Muscle layer of colon (tissue), 2 donors: ENCODE measurements at regions not wholly inside any gene's neighbourhood (a gene's known extent, or its start where the extent isn't known, plus 50 kb on each side); places are given as distances from the start of the nearest gene placed in this dataset.
A peak's percentile ranks its signal among the peaks of the same experiment; 100 is the strongest.

ENCODE experiments used
- H3K27ac ChIP-seq: one replicate; pipeline ENCODE4 v1.7.0; 2013; ENCODE audit warnings: low read depth, mild to moderate bottlenecking, low read length, moderate library complexity
- H3K27me3 ChIP-seq, 2 donors: one replicate each; pipeline ENCODE4 v1.7.0; 2013; ENCODE audit warnings: low read length in 2 of 2, mild to moderate bottlenecking in 2 of 2; ENCODE audit not compliant: insufficient read depth in 2 of 2, control insufficient read depth in 1 of 2
- H3K36me3 ChIP-seq: one replicate; pipeline ENCODE4 v1.7.0; 2013; ENCODE audit warnings: mild to moderate bottlenecking, low read length; ENCODE audit not compliant: insufficient read depth
- H3K4me1 ChIP-seq: one replicate; pipeline ENCODE4 v1.7.0; 2013; ENCODE audit warnings: mild to moderate bottlenecking, low read length; ENCODE audit not compliant: insufficient read depth
- H3K4me3 ChIP-seq, 2 donors: one replicate each; pipeline ENCODE4 v1.7.0; 2013; ENCODE audit warnings: low read length in 2 of 2, low read depth in 1 of 2, mild to moderate bottlenecking in 1 of 2, moderate library complexity in 1 of 2
- H3K9ac ChIP-seq: one replicate; pipeline ENCODE4 v1.7.0; 2013; ENCODE audit warnings: low read length
- H3K9me3 ChIP-seq: one replicate; pipeline ENCODE4 v1.7.0; 2013; ENCODE audit warnings: mild to moderate bottlenecking, low read length
- donor health status: abdominal sarcoma.
- donor health status: Adenocarcinoma of cecum.

DNA sequence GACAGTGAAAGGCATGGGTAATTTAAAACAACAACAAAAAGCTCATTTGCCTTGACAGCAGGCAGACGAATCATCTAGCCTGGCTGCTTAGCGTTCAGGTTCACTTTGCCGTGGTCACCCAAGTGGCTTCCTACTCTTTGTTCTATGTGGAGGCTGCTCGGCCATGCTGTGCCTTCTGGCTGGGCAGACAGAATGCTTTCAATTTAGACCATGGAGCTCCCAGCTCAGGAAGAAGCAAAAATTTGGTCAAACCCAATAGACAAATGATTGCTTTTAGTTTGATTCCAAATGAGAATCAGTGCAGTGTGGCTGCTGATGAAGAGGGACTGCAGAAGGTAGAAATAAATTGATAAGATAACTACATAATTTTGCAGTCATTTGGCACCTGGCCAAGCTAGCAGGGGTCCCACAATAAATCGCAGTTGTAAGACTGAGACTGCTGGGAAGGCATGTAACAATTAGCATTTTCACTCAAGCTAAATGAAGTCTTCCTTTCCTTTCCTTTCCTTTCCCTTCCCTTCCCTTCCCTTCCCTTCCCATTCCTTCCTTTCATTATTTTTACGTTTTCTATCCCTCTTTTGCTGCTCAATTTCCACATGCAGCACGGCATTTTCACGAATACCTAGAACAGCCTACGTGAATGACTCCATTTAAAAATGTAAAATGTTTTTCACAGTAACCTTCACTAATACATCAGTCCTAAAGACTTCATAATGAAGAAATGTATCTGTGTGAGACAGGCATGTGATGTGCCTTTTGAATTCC is 360.4 kb upstream of the TGFBR2 start:
- Histone ChIP-seq H3K27ac (no peak overlapping the region), H3K27me3 (no peaks in the 10 kb centered on the region), H3K9me3 (no peaks in the 10 kb centered on the region), H3K9ac (no peak overlapping the region), H3K4me3 (no peak overlapping the region), H3K36me3 (no peaks in the 10 kb centered on the region), H3K4me1 (no peaks in the 10 kb centered on the region)

DNA sequence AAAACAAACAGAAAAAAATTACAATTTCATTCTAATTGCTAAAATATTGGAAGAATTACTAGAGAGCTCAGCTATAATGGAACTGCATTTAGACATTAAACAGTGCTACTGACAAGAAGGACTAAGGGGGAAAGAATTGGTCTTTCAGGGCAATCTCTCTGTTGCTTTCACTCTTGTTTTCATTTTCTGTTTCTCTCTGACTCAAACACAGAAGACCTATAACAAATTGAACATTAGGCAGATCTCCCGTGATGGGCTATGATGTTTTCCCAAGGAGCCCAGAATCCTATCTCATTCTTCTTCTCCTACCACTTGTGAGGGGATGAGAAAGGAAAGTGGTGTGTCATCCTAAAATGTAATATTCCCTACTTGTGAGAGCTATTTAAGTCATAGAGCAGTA is 358.0 kb upstream of the TGFBR2 start:
- Histone ChIP-seq H3K36me3 (no peaks in the 10 kb centered on the region), H3K4me1 (no peaks in the 10 kb centered on the region), H3K9ac (no peak overlapping the region), H3K27me3 (no peaks in the 10 kb centered on the region), H3K9me3 (no peaks in the 10 kb centered on the region), H3K27ac (no peak overlapping the region), H3K4me3 (no peak overlapping the region)

DNA sequence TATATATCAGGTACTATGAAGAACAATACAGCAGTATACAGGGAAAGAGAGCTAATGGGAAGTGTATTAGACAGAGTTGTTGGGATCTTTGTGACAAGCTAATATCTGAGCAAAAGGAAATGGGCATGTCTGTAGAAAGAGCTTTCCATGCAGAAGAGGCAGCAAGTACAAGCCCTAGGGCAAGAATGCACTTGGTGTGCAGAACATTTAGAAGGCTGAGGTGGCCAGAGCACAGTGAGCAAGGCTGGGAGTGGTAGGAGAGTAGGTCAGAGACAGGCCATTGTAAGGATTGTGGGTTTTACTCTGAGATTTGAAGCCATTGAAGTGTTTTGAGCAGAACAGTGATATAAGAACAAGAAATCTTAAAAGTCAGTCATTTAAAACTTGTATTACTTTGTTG is 353.9 kb upstream of the TGFBR2 start:
- Histone ChIP-seq H3K4me1 (no peaks in the 10 kb centered on the region), H3K4me3 (no peak overlapping the region), H3K36me3 (no peaks in the 10 kb centered on the region), H3K9ac (no peak overlapping the region), H3K27ac (no peak overlapping the region), H3K9me3 (no peaks in the 10 kb centered on the region), H3K27me3 (no peaks in the 10 kb centered on the region)

DNA sequence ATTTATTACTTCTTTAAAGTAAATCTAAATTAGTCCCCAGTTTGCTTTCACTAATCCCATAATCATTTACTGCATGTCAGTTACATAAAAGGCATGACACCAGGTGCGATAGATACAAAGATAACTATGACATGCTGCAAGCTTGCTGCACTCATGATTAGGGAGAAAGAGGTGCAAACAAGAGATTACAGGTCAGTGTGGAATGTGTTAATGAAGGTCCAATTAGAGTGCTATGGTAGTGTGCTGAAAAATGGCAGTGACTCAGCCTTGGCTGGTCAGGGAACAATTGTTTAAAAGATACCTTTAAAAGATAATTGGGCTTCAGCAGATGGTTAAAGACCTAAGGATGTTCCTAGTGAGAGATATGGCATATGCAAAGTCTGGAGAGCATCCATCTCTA is 352.6 kb upstream of the TGFBR2 start:
- Histone ChIP-seq H3K27ac (no peak overlapping the region), H3K36me3 (no peaks in the 10 kb centered on the region), H3K4me1 (no peaks in the 10 kb centered on the region), H3K9ac (no peak overlapping the region), H3K9me3 (no peaks in the 10 kb centered on the region), H3K4me3 (no peak overlapping the region), H3K27me3 (no peaks in the 10 kb centered on the region)

DNA sequence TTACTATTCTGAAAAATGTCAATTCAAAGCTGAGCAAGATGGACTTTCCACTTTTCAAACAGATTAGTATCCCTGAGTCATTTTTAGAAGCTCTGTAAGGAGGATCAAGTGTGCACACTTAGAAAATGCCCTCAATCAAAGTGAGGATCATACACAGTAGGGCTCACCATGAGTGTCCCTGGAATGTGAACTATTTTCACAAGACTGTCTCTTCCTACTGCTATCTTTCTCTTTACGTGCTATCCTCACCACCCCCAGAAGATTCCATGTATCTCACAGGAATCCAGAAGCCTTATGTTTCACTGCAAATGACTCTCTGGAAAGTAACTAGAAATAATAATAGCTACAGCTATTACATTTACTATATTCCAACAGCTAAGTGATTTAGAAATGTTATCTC is 349.9 kb upstream of the TGFBR2 start:
- H3K27me3 ChIP-seq, result no peaks in the 10 kb centered on the region
- no peaks in the 10 kb centered on the region for H3K9me3 ChIP-seq
- H3K4me3 ChIP-seq, result no peak overlapping the region
- H3K36me3 ChIP-seq, result no peaks in the 10 kb centered on the region
- no peak overlapping the region for H3K27ac ChIP-seq
- H3K9ac ChIP-seq, result no peak overlapping the region
- peaks cover 3% of the 10 kb centered on the region for H3K4me1 ChIP-seq

DNA sequence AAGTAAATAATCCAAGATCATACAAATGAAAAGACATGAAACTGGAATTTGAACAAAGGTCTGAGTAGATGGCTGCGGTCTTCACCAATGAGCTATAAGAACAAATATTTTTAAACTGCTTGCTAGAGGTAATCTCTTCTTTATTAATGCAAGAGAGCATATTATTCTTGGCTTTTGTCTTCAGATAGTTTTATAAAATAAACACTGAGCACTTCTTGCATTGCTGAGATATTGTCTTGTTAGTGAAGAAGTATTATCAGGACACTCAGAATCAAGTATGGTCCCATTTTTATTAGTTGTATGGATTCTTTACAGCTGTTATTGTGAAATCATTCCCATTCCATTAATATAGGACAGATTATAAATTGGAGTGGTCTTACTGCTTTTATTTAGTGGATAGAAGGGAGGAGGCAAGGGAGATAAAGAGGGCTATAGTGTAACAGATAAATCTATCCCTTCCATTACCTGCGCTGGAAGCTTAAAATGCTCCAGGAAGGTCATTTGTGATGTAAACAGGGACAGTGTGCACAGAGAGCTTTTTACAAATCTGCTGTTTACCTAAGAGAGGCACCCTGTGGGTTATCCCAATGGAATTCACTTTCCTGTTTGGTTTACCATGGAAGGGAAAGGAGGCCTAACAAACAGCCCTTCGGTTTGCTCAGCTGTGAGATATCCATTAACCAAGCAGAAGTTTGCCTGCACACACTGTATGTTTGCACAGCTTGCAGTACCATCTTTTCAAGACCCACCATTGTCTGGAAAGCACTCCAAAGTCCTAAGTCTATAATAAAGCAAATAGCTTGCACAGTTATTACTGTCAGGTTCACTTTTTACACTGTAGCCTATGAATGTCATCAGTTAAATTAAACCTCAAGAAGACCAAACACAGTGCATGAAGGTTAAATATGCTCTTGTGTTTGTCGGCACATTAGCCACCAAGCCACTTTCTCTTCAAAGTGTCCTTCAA is 347.7 kb upstream of the TGFBR2 start:
- Histone ChIP-seq H3K36me3 (no peaks in the 10 kb centered on the region), H3K27ac (no peak overlapping the region), H3K27me3 (no peaks in the 10 kb centered on the region), H3K9me3 (no peaks in the 10 kb centered on the region), H3K9ac (no peak overlapping the region), H3K4me1 (peaks cover 11% of the 10 kb centered on the region), H3K4me3 (no peak overlapping the region)

DNA sequence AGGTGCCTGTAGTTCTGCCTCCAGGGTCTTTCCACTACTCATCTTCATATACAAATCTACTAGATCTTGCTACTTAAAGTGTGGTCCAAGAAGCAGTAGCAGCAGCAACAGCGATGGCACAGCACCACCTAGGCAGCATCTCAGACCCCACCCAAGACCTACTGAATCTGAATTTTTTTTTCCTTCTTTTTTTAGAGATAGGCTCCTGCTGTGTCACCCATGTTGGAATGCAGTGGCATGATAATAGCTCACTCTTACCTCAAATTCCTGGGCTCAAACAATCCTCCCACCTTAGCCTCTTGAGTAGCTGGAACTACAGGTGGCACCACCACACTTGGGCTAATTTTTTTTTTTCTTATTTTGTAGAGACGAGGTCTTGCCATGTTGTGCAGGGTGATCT is 346.7 kb upstream of the TGFBR2 start:
- Histone ChIP-seq H3K9me3 (no peaks in the 10 kb centered on the region), H3K4me3 (no peak overlapping the region), H3K4me1 (peaks cover 11% of the 10 kb centered on the region), H3K36me3 (no peaks in the 10 kb centered on the region), H3K9ac (no peak overlapping the region), H3K27me3 (no peaks in the 10 kb centered on the region), H3K27ac (no peak overlapping the region)

DNA sequence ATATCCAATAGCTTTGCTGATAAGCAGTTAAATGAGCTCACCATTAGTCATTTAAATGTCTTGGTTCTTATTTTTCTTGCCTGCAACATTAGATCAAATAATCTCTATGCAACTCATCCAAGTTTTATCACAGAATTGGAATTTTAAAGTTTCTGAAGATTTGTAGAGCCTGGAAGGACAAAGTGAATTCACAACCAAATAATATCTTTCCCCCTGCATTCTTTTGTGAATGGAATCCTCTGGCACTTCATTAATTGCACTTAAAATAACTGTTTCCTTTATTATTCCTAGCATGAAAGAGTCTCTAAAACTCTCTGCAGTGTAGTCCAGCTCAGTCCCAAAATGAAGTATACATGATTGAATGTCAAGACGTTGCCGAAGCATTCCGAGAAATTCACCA is 345.6 kb upstream of the TGFBR2 start:
- Histone ChIP-seq H3K4me3 (no peak overlapping the region), H3K9me3 (no peaks in the 10 kb centered on the region), H3K27ac (no peak overlapping the region), H3K9ac (no peak overlapping the region), H3K27me3 (no peaks in the 10 kb centered on the region), H3K36me3 (no peaks in the 10 kb centered on the region), H3K4me1 (peaks cover 11% of the 10 kb centered on the region)

DNA sequence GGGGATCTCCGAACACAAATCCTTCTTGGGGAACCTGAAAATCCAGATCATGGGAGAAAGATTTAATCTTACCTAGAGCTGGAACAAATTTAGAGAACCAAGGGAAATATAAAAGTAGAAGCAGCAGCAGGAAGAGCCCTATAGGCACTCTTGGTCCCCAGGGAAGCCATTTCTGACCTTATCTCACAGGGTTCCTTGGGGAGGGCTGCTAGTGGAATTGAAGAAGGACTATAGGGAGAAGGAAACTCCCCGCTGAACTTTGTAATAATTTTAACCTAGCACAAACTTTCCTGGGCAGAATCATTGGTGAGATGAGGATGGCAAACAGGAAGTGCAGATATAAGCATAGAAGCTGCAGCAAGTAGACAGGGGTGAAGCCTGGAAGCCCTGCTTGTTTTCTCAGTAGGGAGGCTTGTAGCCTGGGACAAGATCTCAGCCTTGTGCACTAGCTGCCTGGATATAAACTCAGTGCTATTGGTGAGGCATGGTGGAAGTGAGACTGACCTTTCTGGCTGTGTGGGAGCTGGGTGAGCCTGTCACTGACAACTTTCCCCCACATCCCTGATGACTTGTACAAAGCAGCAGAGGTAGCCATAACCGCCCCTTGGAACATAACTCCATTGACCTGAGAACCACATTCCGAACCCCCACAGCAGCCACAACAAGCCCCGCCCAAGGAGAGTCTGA is 343.0 kb upstream of the TGFBR2 start:
- Histone ChIP-seq H3K9me3 (no peaks in the 10 kb centered on the region), H3K36me3 (no peaks in the 10 kb centered on the region), H3K4me1 (peaks cover 21% of the 10 kb centered on the region), H3K4me3 (no peak overlapping the region), H3K9ac (no peak overlapping the region), H3K27me3 (no peaks in the 10 kb centered on the region), H3K27ac (no peak overlapping the region)

DNA sequence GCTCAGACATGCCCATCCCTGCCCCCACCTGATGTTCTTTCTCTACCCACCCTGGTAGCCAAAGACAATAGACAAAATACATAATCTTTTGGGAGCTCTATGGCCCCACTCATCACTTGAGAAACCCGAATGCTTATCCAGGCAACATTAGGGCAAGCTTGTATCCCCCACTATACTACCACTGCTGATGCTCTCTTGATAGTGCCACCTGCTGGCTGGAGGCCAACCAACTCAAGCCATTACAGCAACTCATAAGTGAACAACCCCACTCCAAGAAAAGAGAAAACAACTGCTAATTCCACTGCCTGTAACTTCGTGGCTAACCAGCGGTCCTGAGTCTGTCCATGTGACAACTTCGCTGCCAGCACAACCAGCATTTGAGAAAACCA is 342.5 kb upstream of the TGFBR2 start:
- Histone ChIP-seq H3K4me1 (peaks cover 27% of the 10 kb centered on the region), H3K4me3 (no peak overlapping the region), H3K9me3 (no peaks in the 10 kb centered on the region), H3K9ac (no peak overlapping the region), H3K27me3 (no peaks in the 10 kb centered on the region), H3K36me3 (no peaks in the 10 kb centered on the region), H3K27ac (no peak overlapping the region)

DNA sequence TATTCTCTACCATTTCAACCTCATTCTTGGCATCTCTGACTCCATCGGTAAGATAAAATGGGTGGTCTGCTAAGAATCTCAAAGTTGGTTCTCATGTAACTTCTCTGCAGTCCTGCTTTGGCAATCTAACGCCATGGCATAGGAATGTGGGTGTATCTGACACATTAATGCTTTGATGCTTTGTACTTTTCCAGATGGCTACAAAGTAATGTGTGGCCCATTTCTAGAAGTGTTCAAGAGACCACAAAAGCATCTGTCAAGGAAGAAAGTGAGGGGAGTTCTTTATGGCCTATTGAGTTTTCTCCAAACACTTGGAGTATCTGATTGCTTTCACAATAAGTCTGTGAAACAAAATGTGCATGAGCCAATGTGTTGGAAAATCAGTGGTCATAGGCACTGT is 339.9 kb upstream of the TGFBR2 start:
- Histone ChIP-seq H3K4me3 (no peak overlapping the region), H3K27me3 (no peaks in the 10 kb centered on the region), H3K9ac (no peak overlapping the region), H3K27ac (peak overlapping the region; percentile 69), H3K4me1 (peaks cover 25% of the 10 kb centered on the region), H3K36me3 (no peaks in the 10 kb centered on the region), H3K9me3 (no peaks in the 10 kb centered on the region)
